HepG2 (cell line): ENCODE measurements at regions not wholly inside any gene's neighbourhood (a gene's known extent, or its start where the extent isn't known, plus 50 kb on each side); places are given as distances from the start of the nearest gene placed in this dataset.

Experiments used
- ATAC-seq: fragments of 200-7000 bp; cut with Tn5 transposase; 3 replicates; pipeline ENCODE4 v1.9.1; 2020; ENCODE audit warnings: mild to moderate bottlenecking, moderate library complexity
- BruUV-seq: library from RNA; stranded (reverse); fragments of 400-500 nt; replicated peaks from 2 replicates; lab custom pipeline; 2021; lab: Mats Ljungman, UMichigan
- CTCF ChIA-PET: fragments of 300-600 bp; formaldehyde crosslinking; extraction: SDS; loops from one replicate; lab custom pipeline; 2021; ENCODE audit warnings: low total read pairs, inconsistent platforms, low intra/inter-chr PET ratio; lab: Yijun Ruan, JAX
- POLR2A ChIA-PET: fragments of 350-600 bp; sonication (Branson Sonifier 250); formaldehyde crosslinking; loops from one replicate; lab custom pipeline; 2020; ENCODE audit warnings: antibody characterized with exemption, inconsistent platforms; lab: Yijun Ruan, JAX
- DNase-seq: peaks from one replicate; pipeline ENCODE4 v3.0.0-alpha.2; 2015; ENCODE audit warnings: low spot score
- FAIRE-seq: peaks from 3 replicates; lab custom pipeline; 2011; peaks lifted over from hg19 to GRCh38; lab: Jason Lieb, UNC
- H2AFZ ChIP-seq: one replicate; pipeline ENCODE4 v1.6.1; 2011; ENCODE audit warnings: low read length, inconsistent platforms
- H3K27ac ChIP-seq: fragments of 300-600 bp; 3 replicates; pipeline ENCODE4 v1.8.0; 2011; ENCODE audit warnings: mixed run types, mild to moderate bottlenecking, mixed read lengths, low read length, inconsistent platforms; ENCODE audit not compliant: insufficient read depth; ENCODE audit errors: extremely low read length
- H3K27me3 ChIP-seq, 2 experiments: fragments of 200-600 bp in 1 of 2; 2 replicates in 1 of 2; 3 replicates in 1 of 2; pipeline versions ENCODE4 v1.6.0 to v1.8.0; 2011; ENCODE audit warnings: low read length in 2 of 2, mild to moderate bottlenecking in 2 of 2, moderate library complexity in 2 of 2, inconsistent platforms in 1 of 2; ENCODE audit not compliant: insufficient read depth in 2 of 2, control insufficient read depth in 1 of 2
- H3K36me3 ChIP-seq, 2 experiments: fragments of 200-600 bp in 1 of 2; replicated peaks in 1 of 2; 2 replicates in 1 of 2; 3 replicates in 1 of 2; pipeline versions ENCODE4 v1.5.1 to v1.8.0; 2011; ENCODE audit warnings: low read length in 2 of 2, inconsistent platforms in 1 of 2; ENCODE audit not compliant: insufficient read depth in 2 of 2, control insufficient read depth in 1 of 2
- H3K4me1 ChIP-seq: 2 replicates; pipeline ENCODE4 v1.5.1; 2012; ENCODE audit warnings: low read length, inconsistent platforms; ENCODE audit not compliant: insufficient read depth
- H3K4me2 ChIP-seq: 2 replicates; pipeline ENCODE4 v1.6.0; 2011; ENCODE audit warnings: low read depth, low read length, inconsistent platforms
- H3K4me3 ChIP-seq, 3 experiments: fragments of 200-600 bp in 1 of 3; sonication (generic), shearing (Covaris generic) in 1 of 3; replicated peaks in 1 of 3; 2 replicates each; pipeline ENCODE4 v1.5.1; 2011 to 2016; ENCODE audit warnings: low read length in 3 of 3, inconsistent platforms in 2 of 3, low read depth in 2 of 3, mild to moderate bottlenecking in 2 of 3, control low read depth in 1 of 3, mixed read lengths in 1 of 3; ENCODE audit not compliant: insufficient read depth in 1 of 3
- H3K79me2 ChIP-seq: one replicate; pipeline ENCODE4 v1.6.1; 2011; ENCODE audit warnings: low read length, inconsistent platforms; ENCODE audit not compliant: insufficient read depth
- H3K9ac ChIP-seq: 2 replicates; pipeline ENCODE4 v1.6.0; 2011; ENCODE audit warnings: mild to moderate bottlenecking, low read depth, low read length, inconsistent platforms; ENCODE audit not compliant: insufficient read depth
- H3K9me3 ChIP-seq: 2 replicates; pipeline ENCODE4 v1.5.1; 2012; ENCODE audit warnings: mild to moderate bottlenecking, low read length
- H4K20me1 ChIP-seq: 2 replicates; pipeline ENCODE4 v1.6.0; 2011; ENCODE audit warnings: inconsistent platforms, mild to moderate bottlenecking, low read length, moderate library complexity; ENCODE audit not compliant: insufficient read depth
- ARHGAP35 ChIP-seq: sonication (generic); formaldehyde crosslinking; IDR thresholded peaks from 2 replicates; pipeline ENCODE4 v1.9.0; 2022; ENCODE audit warnings: mild to moderate bottlenecking, inconsistent platforms, moderate library complexity, missing genetic modification reagents, borderline replicate concordance
- ERF ChIP-seq: IDR thresholded peaks from 2 replicates; pipeline ENCODE4 v1.6.1; 2018; ENCODE audit warnings: missing biosample characterization, missing genetic modification reagents
- GLI4 ChIP-seq: sonication (generic); formaldehyde crosslinking; IDR thresholded peaks from 2 replicates; pipeline ENCODE4 v1.5.1; 2020; ENCODE audit warnings: missing genetic modification reagents, mild to moderate bottlenecking, moderate library complexity, borderline replicate concordance
- GTF3A ChIP-seq: sonication (generic); formaldehyde crosslinking; conservative IDR thresholded peaks from 2 replicates; pipeline ENCODE4 v1.4.0; 2020; ENCODE audit warnings: mild to moderate bottlenecking, missing genetic modification reagents
- IKZF1 ChIP-seq: fragments of 450-650 bp; IDR thresholded peaks from 2 replicates; pipeline ENCODE4 v1.7.1; 2016
- IRF2 ChIP-seq: IDR thresholded peaks from 2 replicates; pipeline ENCODE4 v1.6.1; 2018; ENCODE audit warnings: missing genetic modification reagents, missing compliant biosample characterization
- JARID2 ChIP-seq: sonication (generic); formaldehyde crosslinking; IDR thresholded peaks from 2 replicates; pipeline ENCODE4 v1.8.1; 2023; ENCODE audit warnings: missing genetic modification reagents, inconsistent platforms; ENCODE audit not compliant: insufficient replicate concordance
- MED8 ChIP-seq: sonication (generic); formaldehyde crosslinking; IDR thresholded peaks from 2 replicates; pipeline ENCODE4 v1.8.1; 2023; ENCODE audit warnings: mild to moderate bottlenecking, missing genetic modification reagents; ENCODE audit not compliant: insufficient replicate concordance
- SALL2 ChIP-seq: sonication (generic); formaldehyde crosslinking; IDR thresholded peaks from 2 replicates; pipeline ENCODE4 v1.8.1; 2023; ENCODE audit warnings: mild to moderate bottlenecking, missing genetic modification reagents, inconsistent platforms
- SNAI1 ChIP-seq: sonication (generic); formaldehyde crosslinking; IDR thresholded peaks from 2 replicates; pipeline ENCODE4 v1.5.0; 2020; ENCODE audit warnings: mild to moderate bottlenecking, missing genetic modification reagents, borderline replicate concordance
- SSRP1 ChIP-seq: IDR thresholded peaks from 2 replicates; pipeline ENCODE4 v1.6.1; 2016; ENCODE audit warnings: control low read depth
- ZFP36 ChIP-seq: fragments of 150-350 bp; IDR thresholded peaks from 2 replicates; pipeline ENCODE4 v1.6.1; 2018; ENCODE audit warnings: borderline replicate concordance, low read length, low read depth; ENCODE audit not compliant: partially characterized antibody
- ZNF354B ChIP-seq: sonication (generic); formaldehyde crosslinking; IDR thresholded peaks from 2 replicates; pipeline ENCODE4 v1.8.0; 2022; ENCODE audit warnings: mild to moderate bottlenecking, missing genetic modification reagents
- ZNF556 ChIP-seq: sonication (generic); formaldehyde crosslinking; IDR thresholded peaks from 2 replicates; pipeline ENCODE4 v1.4.0; 2020; ENCODE audit warnings: mild to moderate bottlenecking, missing genetic modification reagents, borderline replicate concordance
- WGBS: methylation state at CpG from one replicate; pipeline ENCODE4 v1.1.6; 2017; ENCODE audit warnings: low lambda C conversion rate; 5-methylcytosine and 5-hydroxymethylcytosine counted together
- in situ Hi-C: cut with HindIII; loops from 2 replicates; pipeline ENCODE4 v1.10.0; 2017; ENCODE audit warnings: low pct_unique_long_range_greater_than_20kb; ENCODE audit not compliant: extremely low pct_ligation_motif_present
- intact Hi-C: fragments of 100-400 bp; cut with micrococcal nuclease; formaldehyde crosslinking; loops from one replicate; pipeline ENCODE4 v1.10.0; 2022; ENCODE audit not compliant: unreplicated experiment
- TF ChIP-seq, protein P1 (sequence below): sonication (generic); formaldehyde crosslinking; IDR thresholded peaks from 2 replicates; pipeline ENCODE4 v1.5.0; 2020; ENCODE audit warnings: missing genetic modification reagents, mild to moderate bottlenecking, borderline replicate concordance

DNA sequence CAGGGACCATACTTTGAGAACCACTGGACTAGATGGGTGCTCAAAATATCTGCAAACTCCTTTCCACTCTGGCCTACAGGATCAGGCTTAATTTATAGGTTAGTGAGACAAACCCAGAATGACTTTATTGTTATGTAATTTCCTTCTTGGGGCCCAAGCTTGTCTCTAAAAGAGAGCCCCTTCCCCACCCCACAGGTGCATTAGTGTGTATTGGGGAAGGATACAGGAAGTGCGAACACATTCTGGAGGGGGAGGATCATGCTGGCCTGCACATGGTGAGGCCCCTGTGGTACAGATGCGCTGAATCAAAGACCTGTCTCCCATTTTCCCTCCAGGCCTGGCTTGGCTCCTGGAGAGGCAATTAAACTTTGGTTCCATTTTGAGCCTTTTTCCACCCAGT lies 273.0 kb upstream of the LRTM1 start:
- ChIA-PET POLR2A (no interaction called here), CTCF (no interaction called here)
- no peak overlapping the region for H3K27ac ChIP-seq
- H3K27me3 ChIP-seq: no peaks in the 10 kb centered on the region
- H3K9ac ChIP-seq: no peak overlapping the region
- H3K4me3 ChIP-seq: no peak overlapping the region
- no peaks in the 10 kb centered on the region for H3K79me2 ChIP-seq
- H3K36me3 ChIP-seq: no peaks in the 10 kb centered on the region
- ATAC-seq (no peak), DNase-seq (no peak), FAIRE-seq (no peak)
- in situ Hi-C loops (no loop called here), intact Hi-C loops (no loop called here)
- no peak overlapping the region for H3K4me2 ChIP-seq
- BruUV-seq: no TSS peak
- H3K4me1 ChIP-seq: no peaks in the 10 kb centered on the region
- H3K9me3 ChIP-seq: peaks cover 1% of the 10 kb centered on the region; the same call in 1 of the 2 replicates
- TF ChIP-seq GLI4 (no peak), SNAI1 (CRISPR knock-in tag) (no peak), IRF2 (CRISPR knock-in tag) (no peak)
- WGBS: 11% methylated on average over 2 of the region's 2 CpGs
- no peaks in the 10 kb centered on the region for H4K20me1 ChIP-seq
- no peak overlapping the region for H2AFZ ChIP-seq

DNA sequence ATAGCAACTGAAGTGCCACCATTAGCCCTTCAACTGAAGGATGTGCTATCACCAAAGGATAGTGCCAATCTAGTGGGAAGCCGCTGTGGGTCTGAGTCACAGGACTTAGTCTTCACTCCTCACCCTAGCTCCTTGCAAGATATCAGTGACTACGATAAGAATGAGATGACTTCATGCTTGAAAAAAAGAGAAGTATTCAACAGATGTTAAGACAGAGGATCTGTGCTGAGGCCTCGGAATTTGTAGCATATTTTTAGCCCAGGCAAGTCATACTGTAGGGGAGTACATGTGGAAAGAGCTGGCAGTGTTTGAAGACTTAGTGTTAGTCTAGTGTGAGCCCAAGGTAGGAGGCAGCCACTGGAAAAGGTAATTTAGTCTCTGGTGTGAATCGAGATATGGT lies 270.7 kb upstream of the LRTM1 start:
- Histone ChIP-seq H3K9ac (no peak overlapping the region), H3K9me3 (peaks cover 4% of the 10 kb centered on the region; the same call in 1 of the 2 replicates), H3K27ac (no peak overlapping the region), H3K4me2 (no peak overlapping the region), H3K27me3 (no peaks in the 10 kb centered on the region), H3K36me3 (no peaks in the 10 kb centered on the region), H2AFZ (no peak overlapping the region), H3K4me1 (no peaks in the 10 kb centered on the region), H4K20me1 (no peaks in the 10 kb centered on the region), H3K4me3 (no peak overlapping the region), H3K79me2 (no peaks in the 10 kb centered on the region)
- DNase-seq: no peak
- in situ Hi-C loops (no loop called here), intact Hi-C loops (no loop called here)
- WGBS: 12% methylated on average over 4 of the region's 4 CpGs
- no peak for ATAC-seq
- no TSS peak for BruUV-seq
- no peak for FAIRE-seq
- ChIA-PET POLR2A (no interaction called here), CTCF (no interaction called here)
- TF ChIP-seq ARHGAP35 (CRISPR knock-in tag) (no peak), ERF (CRISPR knock-in tag) (no peak), GTF3A (CRISPR knock-in tag) (no peak), MED8 (CRISPR knock-in tag) (no peak), SALL2 (CRISPR knock-in tag) (no peak), JARID2 (no peak), ZFP36 (no peak), ZNF354B (no peak), SSRP1 (CRISPR knock-in tag) (no peak), ZNF556 (CRISPR knock-in tag) (no peak), IKZF1 (no peak)
- TF ChIP-seq, protein P1, sequence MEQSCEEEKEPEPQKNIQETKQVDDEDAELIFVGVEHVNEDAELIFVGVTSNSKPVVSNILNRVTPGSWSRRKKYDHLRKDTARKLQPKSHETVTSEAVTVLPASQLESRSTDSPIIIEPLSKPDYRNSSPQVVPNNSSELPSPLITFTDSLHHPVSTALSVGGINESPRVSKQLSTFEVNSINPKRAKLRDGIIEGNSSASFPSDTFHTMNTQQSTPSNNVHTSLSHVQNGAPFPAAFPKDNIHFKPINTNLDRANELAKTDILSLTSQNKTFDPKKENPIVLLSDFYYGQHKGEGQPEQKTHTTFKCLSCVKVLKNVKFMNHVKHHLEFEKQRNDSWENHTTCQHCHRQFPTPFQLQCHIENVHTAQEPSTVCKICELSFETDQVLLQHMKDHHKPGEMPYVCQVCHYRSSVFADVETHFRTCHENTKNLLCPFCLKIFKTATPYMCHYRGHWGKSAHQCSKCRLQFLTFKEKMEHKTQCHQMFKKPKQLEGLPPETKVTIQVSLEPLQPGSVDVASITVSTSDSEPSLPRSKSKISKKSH: no peak
